ACHN (cell line): ENCODE measurements at regions not wholly inside any gene's neighbourhood (a gene's known extent, or its start where the extent isn't known, plus 50 kb on each side); places are given as distances from the start of the nearest gene placed in this dataset.

Experiments used
- DNase-seq: peaks from one replicate; pipeline ENCODE4 v3.0.0-alpha.2; 2015
- in situ Hi-C: cut with HindIII; loops from 2 replicates; pipeline ENCODE4 v1.10.0; 2017; ENCODE audit warnings: low sequenced_read_pairs, low pct_ligation_motif_present, low pct_unique_long_range_greater_than_20kb

- in situ Hi-C loops, result no loop called here
Measured at GRCh38 chr15:70502529-70502928, 260.8 kb downstream of the UACA start.

GRCh38 chr15:70501849-70502248, 261.5 kb downstream of the UACA start:
- no peak for DNase-seq
- in situ Hi-C loops, result no loop called here

More at GRCh38 chr15:70502529-70502928, 260.8 kb downstream of the UACA start:
- no peak for DNase-seq

GRCh38 chr15:70501121-70501727, 262.1 kb downstream of the UACA start:
- in situ Hi-C loops, result no loop called here

GRCh38 chr15:70499791-70500190, 263.6 kb downstream of the UACA start:
- DNase-seq, result no peak
- in situ Hi-C loops, result no loop called here

More at GRCh38 chr15:70501121-70501727, 262.1 kb downstream of the UACA start:
- DNase-seq, result no peak

GRCh38 chr15:70498096-70498626, 265.2 kb downstream of the UACA start:
- no peak for DNase-seq
- in situ Hi-C loops, result no loop called here

GRCh38 chr15:70497661-70498060, 265.7 kb downstream of the UACA start:
- in situ Hi-C loops, result no loop called here
- no peak for DNase-seq

- DNase-seq, result no peak
- in situ Hi-C loops, result no loop called here
Measured at GRCh38 chr15:70495991-70496599, 267.3 kb downstream of the UACA start.

- in situ Hi-C loops, result no loop called here
- peak; percentile 85 for DNase-seq
Measured at GRCh38 chr15:70494852-70495571, 268.3 kb downstream of the UACA start.

- in situ Hi-C loops, result no loop called here
Measured at GRCh38 chr15:70494517-70494851, 268.9 kb downstream of the UACA start.

GRCh38 chr15:70493787-70494516, 269.4 kb downstream of the UACA start:
- in situ Hi-C loops, result no loop called here
- peak; percentile 59 for DNase-seq

More at GRCh38 chr15:70494517-70494851, 268.9 kb downstream of the UACA start:
- no peak for DNase-seq

GRCh38 chr15:70493376-70493775, 270.0 kb downstream of the UACA start:
- DNase-seq, result no peak
- in situ Hi-C loops, result no loop called here

GRCh38 chr15:70492240-70493177, 270.8 kb downstream of the UACA start:
- in situ Hi-C loops, result no loop called here
- DNase-seq, result peak; percentile 88

GRCh38 chr15:70491641-70492040, 271.7 kb downstream of the UACA start:
- in situ Hi-C loops, result no loop called here

GRCh38 chr15:70491201-70491621, 272.1 kb downstream of the UACA start:
- in situ Hi-C loops, result no loop called here
- DNase-seq, result no peak

More at GRCh38 chr15:70491641-70492040, 271.7 kb downstream of the UACA start:
- no peak for DNase-seq

- no peak for DNase-seq
- in situ Hi-C loops, result no loop called here
Measured at GRCh38 chr15:70490838-70491155, 272.6 kb downstream of the UACA start.

- DNase-seq, result no peak
- in situ Hi-C loops, result no loop called here
Measured at GRCh38 chr15:70490148-70490837, 273.1 kb downstream of the UACA start.

- in situ Hi-C loops, result no loop called here
- DNase-seq, result no peak
Measured at GRCh38 chr15:70488941-70489848, 274.2 kb downstream of the UACA start.
